ENCODE measurements at regions not wholly inside any gene's neighbourhood (a gene's known extent, or its start where the extent isn't known, plus 50 kb on each side); places are given as distances from the start of the nearest gene placed in this dataset.

GRCh38 chr12:46493150-46493833, 120.7 kb upstream of the SLC38A2 start:
- Histone ChIP-seq H3K4me1 (ENCODE audit: insufficient read depth, low read length, severe bottlenecking) (no peaks in the 10 kb centered on the region), H3K9ac (ENCODE audit: low read length) (no peak overlapping the region), H4K20me1 (ENCODE audit: insufficient read depth, low read length) (no peaks in the 10 kb centered on the region), H3K27ac (ENCODE audit: low read depth, low read length, poor library complexity, severe bottlenecking) (no peak overlapping the region), H3F3A (ENCODE audit: insufficient read depth, low read length) (no peaks in the 10 kb centered on the region), H3K4me3 (ENCODE audit: low read depth, low read length, poor library complexity, severe bottlenecking) (no peak overlapping the region), H3K27me3 (ENCODE audit: insufficient read depth, low read length) (no peaks in the 10 kb centered on the region), H3K4me2 (ENCODE audit: low read length) (no peak overlapping the region), H3K9me2 (ENCODE audit: low read depth, low read length) (no peaks in the 10 kb centered on the region), H3K79me2 (ENCODE audit: insufficient read depth, low read length) (no peaks in the 10 kb centered on the region), H3K9me3 (ENCODE audit: low read length) (no peaks in the 10 kb centered on the region), H2AFZ (ENCODE audit: low read length) (no peak overlapping the region), H3K36me3 (ENCODE audit: insufficient read depth, low read length) (no peaks in the 10 kb centered on the region)
- no peak for TF ChIP-seq CTCF (IDR thresholded peaks at IDR 0.05; ENCODE audit: low read length)
- TF ChIP-seq EZH2 (IDR thresholded peaks at IDR 0.05; ENCODE audit: borderline replicate concordance, low read length) = no peak

GRCh38 chr12:46492471-46493085, 120.0 kb upstream of the SLC38A2 start:
- H2AFZ ChIP-seq (ENCODE audit: low read length) = no peak overlapping the region
- no peak overlapping the region for H3K4me2 ChIP-seq (ENCODE audit: low read length)
- H3K27ac ChIP-seq (ENCODE audit: low read depth, low read length, poor library complexity, severe bottlenecking) = no peak overlapping the region
- no peaks in the 10 kb centered on the region for H4K20me1 ChIP-seq (ENCODE audit: insufficient read depth, low read length)
- H3K4me1 ChIP-seq (ENCODE audit: insufficient read depth, low read length, severe bottlenecking) = no peaks in the 10 kb centered on the region
- no peaks in the 10 kb centered on the region for H3K27me3 ChIP-seq (ENCODE audit: insufficient read depth, low read length)
- H3K9me3 ChIP-seq (ENCODE audit: low read length) = no peaks in the 10 kb centered on the region
- no peaks in the 10 kb centered on the region for H3F3A ChIP-seq (ENCODE audit: insufficient read depth, low read length)
- no peaks in the 10 kb centered on the region for H3K36me3 ChIP-seq (ENCODE audit: insufficient read depth, low read length)
- TF ChIP-seq EZH2 (IDR thresholded peaks at IDR 0.05; ENCODE audit: borderline replicate concordance, low read length) = no peak
- no peak for TF ChIP-seq CTCF (IDR thresholded peaks at IDR 0.05; ENCODE audit: low read length)
- H3K4me3 ChIP-seq (ENCODE audit: low read depth, low read length, poor library complexity, severe bottlenecking) = no peak overlapping the region
- H3K79me2 ChIP-seq (ENCODE audit: insufficient read depth, low read length) = no peaks in the 10 kb centered on the region
- H3K9ac ChIP-seq (ENCODE audit: low read length) = no peak overlapping the region
- H3K9me2 ChIP-seq (ENCODE audit: low read depth, low read length) = no peaks in the 10 kb centered on the region

GRCh38 chr12:46491548-46491947, 119.0 kb upstream of the SLC38A2 start:
- H3K4me3 ChIP-seq (ENCODE audit: low read depth, low read length, poor library complexity, severe bottlenecking) = no peak overlapping the region
- H3K9me3 ChIP-seq (ENCODE audit: low read length) = no peaks in the 10 kb centered on the region
- TF ChIP-seq CTCF (IDR thresholded peaks at IDR 0.05; ENCODE audit: low read length) (no peak), EZH2 (IDR thresholded peaks at IDR 0.05; ENCODE audit: borderline replicate concordance, low read length) (no peak)
- H3K36me3 ChIP-seq (ENCODE audit: insufficient read depth, low read length) = no peaks in the 10 kb centered on the region
- no peaks in the 10 kb centered on the region for H3K79me2 ChIP-seq (ENCODE audit: insufficient read depth, low read length)
- no peak overlapping the region for H3K27ac ChIP-seq (ENCODE audit: low read depth, low read length, poor library complexity, severe bottlenecking)
- no peaks in the 10 kb centered on the region for H3K4me1 ChIP-seq (ENCODE audit: insufficient read depth, low read length, severe bottlenecking)
- H3K9ac ChIP-seq (ENCODE audit: low read length) = no peak overlapping the region
- H3F3A ChIP-seq (ENCODE audit: insufficient read depth, low read length) = no peaks in the 10 kb centered on the region
- H3K4me2 ChIP-seq (ENCODE audit: low read length) = no peak overlapping the region
- no peaks in the 10 kb centered on the region for H4K20me1 ChIP-seq (ENCODE audit: insufficient read depth, low read length)
- H2AFZ ChIP-seq (ENCODE audit: low read length) = no peak overlapping the region
- no peaks in the 10 kb centered on the region for H3K27me3 ChIP-seq (ENCODE audit: insufficient read depth, low read length)
- H3K9me2 ChIP-seq (ENCODE audit: low read depth, low read length) = no peaks in the 10 kb centered on the region
